Breast epithelium (tissue), 4 donors: ENCODE measurements at regions not wholly inside any gene's neighbourhood (a gene's known extent, or its start where the extent isn't known, plus 50 kb on each side); places are given as distances from the start of the nearest gene placed in this dataset.

ENCODE experiments used
- DNase-seq, 2 donors: peaks; one replicate each; pipeline ENCODE4 v3.0.0-alpha.2; 2019; ENCODE audit warnings: low spot score in 2 of 2
- H3K27ac ChIP-seq, 2 donors: fragments of 200-600 bp; sonication (generic) in 1 of 2; one replicate each; pipeline ENCODE4 v1.5.1; 2016 to 2019; ENCODE audit warnings: mild to moderate bottlenecking in 1 of 2
- H3K27me3 ChIP-seq, 2 donors: fragments of 200-600 bp; sonication (generic) in 1 of 2; one replicate each; pipeline versions ENCODE4 v1.5.1 to v1.6.0; 2017 to 2019; ENCODE audit warnings: control low read depth in 1 of 2, mild to moderate bottlenecking in 1 of 2
- H3K36me3 ChIP-seq: fragments of 200-600 bp; one replicate; pipeline ENCODE4 v1.5.1; 2019
- H3K4me1 ChIP-seq, 2 donors: fragments of 200-600 bp; sonication (generic); one replicate each; pipeline ENCODE4 v1.5.1; 2016 to 2019; ENCODE audit warnings: control low read depth in 1 of 2
- H3K4me3 ChIP-seq, 3 donors: fragments of 200-600 bp; sonication (generic); 1 replicate in 2 of 3; 2 replicates in 1 of 3; pipeline ENCODE4 v1.5.1; 2016 to 2019; ENCODE audit warnings: mild to moderate bottlenecking in 3 of 3, moderate library complexity in 2 of 3
- H3K9me3 ChIP-seq, 2 donors: fragments of 200-600 bp; sonication (generic) in 1 of 2; one replicate each; pipeline ENCODE4 v1.5.1; 2016 to 2019; ENCODE audit warnings: control low read depth in 1 of 2
- CTCF ChIP-seq, 3 donors: fragments of 450-650 bp; IDR thresholded peaks; one replicate each; pipeline ENCODE4 v1.5.1; 2016 to 2017; ENCODE audit warnings: antibody characterized with exemption in 3 of 3, mild to moderate bottlenecking in 3 of 3, moderate library complexity in 3 of 3
- POLR2A ChIP-seq: fragments of 450-650 bp; IDR thresholded peaks from one replicate; pipeline ENCODE4 v1.6.1; 2016; ENCODE audit warnings: antibody characterized with exemption, mild to moderate bottlenecking, moderate library complexity
- POLR2AphosphoS5 ChIP-seq, 3 donors: sonication (generic); formaldehyde crosslinking; IDR thresholded peaks; one replicate each; pipeline ENCODE4 v1.6.1; 2017; ENCODE audit warnings: antibody characterized with exemption in 3 of 3
- intact Hi-C: fragments of 100-400 bp; cut with DNase I; formaldehyde crosslinking; loops from one replicate; pipeline ENCODE4 v1.15.1; 2023; ENCODE audit warnings: low total_unique reads

- Histone ChIP-seq H3K9me3 (no peaks in the 10 kb centered on the region), H3K27ac (no peak overlapping the region), H3K4me3 (no peak overlapping the region), H3K36me3 (no peaks in the 10 kb centered on the region), H3K4me1 (no peaks in the 10 kb centered on the region), H3K27me3 (no peaks in the 10 kb centered on the region)
- TF ChIP-seq POLR2AphosphoS5 (IDR thresholded peaks at IDR 0.05), result no peak
- TF ChIP-seq POLR2A, result no peak
- TF ChIP-seq CTCF (IDR thresholded peaks at IDR 0.05), result no peak
- intact Hi-C loops, result no loop called here
- no peak for DNase-seq
Measured at GRCh38 chr2:200761266-200761665, 50.4 kb upstream of the BZW1 start.
